ENCODE measurements at regions not wholly inside any gene's neighbourhood (a gene's known extent, or its start where the extent isn't known, plus 50 kb on each side); places are given as distances from the start of the nearest gene placed in this dataset.
"Not testable (repeated sequence)": the region's sequence is repeated elsewhere in the genome, so short reads cannot be mapped to it uniquely, and the experiment has no call there.

- not testable (repeated sequence) for H2AFZ ChIP-seq (ENCODE audit: low read length); DNase-seq (ENCODE audit: low read depth in 2 of 2); H3K4me3 ChIP-seq (replicated peaks in 1 of 4; ENCODE audit: control extremely low read depth in 1 of 4, insufficient read depth in 1 of 4, low read depth in 3 of 4, low read length in 4 of 4); H4K20me1 ChIP-seq (ENCODE audit: control insufficient read depth, extremely low read depth, insufficient read depth, low read length); H3K36me3 ChIP-seq (ENCODE audit: control insufficient read depth, insufficient read depth, low read length); H3K9ac ChIP-seq (ENCODE audit: insufficient read depth, low read length); H3K27ac ChIP-seq (ENCODE audit: insufficient read depth, low read length); H3K79me2 ChIP-seq (ENCODE audit: control insufficient read depth, insufficient read depth, low read length); H3K27me3 ChIP-seq (ENCODE audit: control insufficient read depth, insufficient read depth, low read length); H3K4me2 ChIP-seq (ENCODE audit: extremely low read depth, insufficient read depth, low read length); H3K4me1 ChIP-seq (ENCODE audit: control insufficient read depth, extremely low read depth, insufficient read depth, low read length); H3K9me3 ChIP-seq (ENCODE audit: control insufficient read depth, insufficient read depth, low read depth, low read length)
Measured at GRCh38 chr3:195999176-195999575, 82.7 kb downstream of the TFRC start.

GRCh38 chr3:195996314-195996713, 85.6 kb downstream of the TFRC start:
- not testable (repeated sequence) for H3K79me2 ChIP-seq (ENCODE audit: control insufficient read depth, insufficient read depth, low read length); H3K4me2 ChIP-seq (ENCODE audit: extremely low read depth, insufficient read depth, low read length); H3K4me3 ChIP-seq (replicated peaks in 1 of 4; ENCODE audit: control extremely low read depth in 1 of 4, insufficient read depth in 1 of 4, low read depth in 3 of 4, low read length in 4 of 4); H3K27ac ChIP-seq (ENCODE audit: insufficient read depth, low read length); H3K36me3 ChIP-seq (ENCODE audit: control insufficient read depth, insufficient read depth, low read length); H3K9me3 ChIP-seq (ENCODE audit: control insufficient read depth, insufficient read depth, low read depth, low read length); H3K9ac ChIP-seq (ENCODE audit: insufficient read depth, low read length); H3K27me3 ChIP-seq (ENCODE audit: control insufficient read depth, insufficient read depth, low read length); DNase-seq (ENCODE audit: low read depth in 2 of 2); H2AFZ ChIP-seq (ENCODE audit: low read length); H3K4me1 ChIP-seq (ENCODE audit: control insufficient read depth, extremely low read depth, insufficient read depth, low read length); H4K20me1 ChIP-seq (ENCODE audit: control insufficient read depth, extremely low read depth, insufficient read depth, low read length)

DNA sequence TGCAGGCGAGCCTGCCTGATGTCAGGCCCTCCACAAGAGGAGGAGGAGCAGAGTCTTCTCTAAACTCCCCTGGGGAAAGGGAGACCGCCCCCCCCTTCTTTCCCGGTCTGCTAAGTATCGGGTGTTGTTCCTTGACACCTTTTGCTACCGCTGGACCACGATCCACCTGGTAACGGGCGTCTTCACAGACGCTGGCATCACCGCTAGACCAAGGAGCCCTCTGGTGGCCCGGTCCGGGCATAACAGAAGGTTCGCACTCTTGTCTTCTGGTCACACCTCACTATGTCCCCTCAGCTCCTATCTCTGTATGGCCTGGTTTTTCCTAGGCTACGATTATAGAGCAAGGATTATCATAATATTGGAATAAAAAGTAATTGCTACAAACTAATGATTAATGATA, 86.0 kb upstream of the TNK2 start:
- not testable (repeated sequence) for H3K9ac ChIP-seq (ENCODE audit: insufficient read depth, low read length); H3K79me2 ChIP-seq (ENCODE audit: control insufficient read depth, insufficient read depth, low read length); H3K4me3 ChIP-seq (replicated peaks in 1 of 4; ENCODE audit: control extremely low read depth in 1 of 4, insufficient read depth in 1 of 4, low read depth in 3 of 4, low read length in 4 of 4); H3K27me3 ChIP-seq (ENCODE audit: control insufficient read depth, insufficient read depth, low read length); H3K27ac ChIP-seq (ENCODE audit: insufficient read depth, low read length); H2AFZ ChIP-seq (ENCODE audit: low read length); H3K9me3 ChIP-seq (ENCODE audit: control insufficient read depth, insufficient read depth, low read depth, low read length); H3K36me3 ChIP-seq (ENCODE audit: control insufficient read depth, insufficient read depth, low read length); H3K4me1 ChIP-seq (ENCODE audit: control insufficient read depth, extremely low read depth, insufficient read depth, low read length); H3K4me2 ChIP-seq (ENCODE audit: extremely low read depth, insufficient read depth, low read length); H4K20me1 ChIP-seq (ENCODE audit: control insufficient read depth, extremely low read depth, insufficient read depth, low read length)
- peak; percentile 25 to 44 for TF ChIP-seq CTCF (conservative IDR thresholded peaks at IDR 0.05 in 1 of 2, IDR thresholded peaks at IDR 0.05 in 1 of 2; ENCODE audit: low read depth in 1 of 2, low read length in 2 of 2)
- peak in 1 of 2 donors; percentile 36 for DNase-seq (ENCODE audit: low read depth in 2 of 2)

- not testable (repeated sequence) for H3K4me1 ChIP-seq (ENCODE audit: control insufficient read depth, extremely low read depth, insufficient read depth, low read length); H3K4me2 ChIP-seq (ENCODE audit: extremely low read depth, insufficient read depth, low read length); H3K36me3 ChIP-seq (ENCODE audit: control insufficient read depth, insufficient read depth, low read length); H3K9me3 ChIP-seq (ENCODE audit: control insufficient read depth, insufficient read depth, low read depth, low read length); H3K4me3 ChIP-seq (replicated peaks in 1 of 4; ENCODE audit: control extremely low read depth in 1 of 4, insufficient read depth in 1 of 4, low read depth in 3 of 4, low read length in 4 of 4); DNase-seq (ENCODE audit: low read depth in 2 of 2); H3K27me3 ChIP-seq (ENCODE audit: control insufficient read depth, insufficient read depth, low read length); H3K9ac ChIP-seq (ENCODE audit: insufficient read depth, low read length); H3K79me2 ChIP-seq (ENCODE audit: control insufficient read depth, insufficient read depth, low read length); H3K27ac ChIP-seq (ENCODE audit: insufficient read depth, low read length); H2AFZ ChIP-seq (ENCODE audit: low read length); H4K20me1 ChIP-seq (ENCODE audit: control insufficient read depth, extremely low read depth, insufficient read depth, low read length)
Measured at GRCh38 chr3:195993671-195994070, 85.3 kb upstream of the TNK2 start.

- H3K4me1 ChIP-seq (ENCODE audit: control insufficient read depth, extremely low read depth, insufficient read depth, low read length); H2AFZ ChIP-seq (ENCODE audit: low read length); H3K4me2 ChIP-seq (ENCODE audit: extremely low read depth, insufficient read depth, low read length); H3K9me3 ChIP-seq (ENCODE audit: control insufficient read depth, insufficient read depth, low read depth, low read length); H3K27me3 ChIP-seq (ENCODE audit: control insufficient read depth, insufficient read depth, low read length); H4K20me1 ChIP-seq (ENCODE audit: control insufficient read depth, extremely low read depth, insufficient read depth, low read length); H3K79me2 ChIP-seq (ENCODE audit: control insufficient read depth, insufficient read depth, low read length); DNase-seq (ENCODE audit: low read depth in 2 of 2); H3K36me3 ChIP-seq (ENCODE audit: control insufficient read depth, insufficient read depth, low read length); H3K4me3 ChIP-seq (replicated peaks in 1 of 4; ENCODE audit: control extremely low read depth in 1 of 4, insufficient read depth in 1 of 4, low read depth in 3 of 4, low read length in 4 of 4); H3K27ac ChIP-seq (ENCODE audit: insufficient read depth, low read length); H3K9ac ChIP-seq (ENCODE audit: insufficient read depth, low read length): not testable (repeated sequence)
Measured at GRCh38 chr3:195992956-195993595, 84.7 kb upstream of the TNK2 start.

GRCh38 chr3:195991986-195992385, 83.6 kb upstream of the TNK2 start:
- H3K36me3 ChIP-seq (ENCODE audit: control insufficient read depth, insufficient read depth, low read length); H3K4me3 ChIP-seq (replicated peaks in 1 of 4; ENCODE audit: control extremely low read depth in 1 of 4, insufficient read depth in 1 of 4, low read depth in 3 of 4, low read length in 4 of 4); H3K9ac ChIP-seq (ENCODE audit: insufficient read depth, low read length); H3K27ac ChIP-seq (ENCODE audit: insufficient read depth, low read length); H3K4me2 ChIP-seq (ENCODE audit: extremely low read depth, insufficient read depth, low read length); H3K79me2 ChIP-seq (ENCODE audit: control insufficient read depth, insufficient read depth, low read length); H3K27me3 ChIP-seq (ENCODE audit: control insufficient read depth, insufficient read depth, low read length); DNase-seq (ENCODE audit: low read depth in 2 of 2); H4K20me1 ChIP-seq (ENCODE audit: control insufficient read depth, extremely low read depth, insufficient read depth, low read length); H2AFZ ChIP-seq (ENCODE audit: low read length); H3K9me3 ChIP-seq (ENCODE audit: control insufficient read depth, insufficient read depth, low read depth, low read length); H3K4me1 ChIP-seq (ENCODE audit: control insufficient read depth, extremely low read depth, insufficient read depth, low read length): not testable (repeated sequence)

Data from fibroblast of lung (primary cell).